Body of pancreas (tissue), 4 donors: ENCODE measurements at regions not wholly inside any gene's neighbourhood (a gene's known extent, or its start where the extent isn't known, plus 50 kb on each side); places are given as distances from the start of the nearest gene placed in this dataset.
"Not testable (repeated sequence)": the region's sequence is repeated elsewhere in the genome, so short reads cannot be mapped to it uniquely, and the experiment has no call there.

Experiments
- ATAC-seq: fragments of 150-250 bp; one replicate; pipeline ENCODE4 v1.9.1; 2016
- DNase-seq, 4 donors: peaks; one replicate each; pipeline ENCODE4 v3.0.0-alpha.2; 2019
- H3K27ac ChIP-seq, 4 donors: fragments of 200-600 bp; sonication (generic); 1 replicate in 3 of 4; 2 replicates in 1 of 4; pipeline versions ENCODE4 v1.5.1 to v1.6.1; 2016 to 2019; ENCODE audit warnings: mild to moderate bottlenecking in 1 of 4, mixed read lengths in 1 of 4, moderate library complexity in 1 of 4
- H3K27me3 ChIP-seq, 2 donors: fragments of 200-600 bp; sonication (generic); one replicate each; pipeline ENCODE4 v1.6.0; 2016; ENCODE audit warnings: mild to moderate bottlenecking in 1 of 2
- H3K36me3 ChIP-seq, 2 donors: fragments of 200-600 bp; sonication (generic); replicated peaks in 1 of 2; 2 replicates each; pipeline ENCODE4 v1.5.1; 2016; ENCODE audit warnings: low read depth in 2 of 2; ENCODE audit not compliant: insufficient read depth in 1 of 2
- H3K4me1 ChIP-seq: fragments of 200-600 bp; sonication (generic); one replicate; pipeline ENCODE4 v1.6.0; 2016
- H3K4me3 ChIP-seq, 2 donors: fragments of 200-600 bp; sonication (generic); 1 replicate in 1 of 2; 2 replicates in 1 of 2; pipeline ENCODE4 v1.5.1; 2016 to 2019
- H3K9me3 ChIP-seq, 3 donors: fragments of 200-600 bp; sonication (generic); 1 replicate in 2 of 3; 2 replicates in 1 of 3; pipeline ENCODE4 v1.5.1; 2016
- POLR2A ChIP-seq, 3 donors: fragments of 450-650 bp; IDR thresholded peaks; one replicate each; pipeline ENCODE4 v1.6.1; 2016; ENCODE audit warnings: antibody characterized with exemption in 3 of 3, mild to moderate bottlenecking in 2 of 3
- WGBS, 2 donors: methylation state at CpG; one replicate each; pipeline ENCODE4 v1.1.5; 2017; 5-methylcytosine and 5-hydroxymethylcytosine counted together
- intact Hi-C: fragments of 100-400 bp; cut with DNase I; formaldehyde crosslinking; loops from one replicate; pipeline ENCODE4 v1.15.1; 2023
- TF ChIP-seq, protein P1 (sequence below), 7 experiments: fragments of 450-650 bp in 4 of 7; fragments of 200-600 bp in 3 of 7; sonication (generic) in 3 of 7; IDR thresholded peaks; one replicate each; pipeline ENCODE4 v1.5.1; 2016 to 2019; ENCODE audit warnings: antibody characterized with exemption in 7 of 7

DNA sequence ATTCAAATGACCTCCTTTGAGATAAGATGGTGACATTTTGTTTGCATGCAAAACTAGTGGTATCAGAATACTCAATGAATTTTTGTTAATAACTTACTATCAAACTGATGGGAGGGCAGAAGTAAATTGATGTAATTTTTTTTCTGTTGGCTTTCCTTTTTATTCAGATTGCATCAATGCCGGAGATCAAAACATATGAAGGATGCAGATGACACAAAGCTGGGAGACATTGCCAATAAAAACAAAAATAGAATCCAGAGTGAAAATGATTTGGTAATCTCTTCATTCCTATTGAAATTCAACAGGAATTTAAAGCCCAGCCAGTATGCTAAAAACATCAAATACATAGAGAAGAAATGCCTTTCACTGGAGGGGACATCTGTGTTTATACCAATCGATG lies 1655.3 kb upstream of the C9orf72 start:
- no peak for ATAC-seq
- no peak overlapping the region for H3K27ac ChIP-seq
- H3K9me3 ChIP-seq = no peaks in the 10 kb centered on the region
- intact Hi-C loops = no loop called here
- no peaks in the 10 kb centered on the region for H3K27me3 ChIP-seq
- DNase-seq = no peak
- WGBS, 2 donors = 75 to 81% methylated on average over 2 of the region's 2 CpGs
- TF ChIP-seq, protein P1, sequence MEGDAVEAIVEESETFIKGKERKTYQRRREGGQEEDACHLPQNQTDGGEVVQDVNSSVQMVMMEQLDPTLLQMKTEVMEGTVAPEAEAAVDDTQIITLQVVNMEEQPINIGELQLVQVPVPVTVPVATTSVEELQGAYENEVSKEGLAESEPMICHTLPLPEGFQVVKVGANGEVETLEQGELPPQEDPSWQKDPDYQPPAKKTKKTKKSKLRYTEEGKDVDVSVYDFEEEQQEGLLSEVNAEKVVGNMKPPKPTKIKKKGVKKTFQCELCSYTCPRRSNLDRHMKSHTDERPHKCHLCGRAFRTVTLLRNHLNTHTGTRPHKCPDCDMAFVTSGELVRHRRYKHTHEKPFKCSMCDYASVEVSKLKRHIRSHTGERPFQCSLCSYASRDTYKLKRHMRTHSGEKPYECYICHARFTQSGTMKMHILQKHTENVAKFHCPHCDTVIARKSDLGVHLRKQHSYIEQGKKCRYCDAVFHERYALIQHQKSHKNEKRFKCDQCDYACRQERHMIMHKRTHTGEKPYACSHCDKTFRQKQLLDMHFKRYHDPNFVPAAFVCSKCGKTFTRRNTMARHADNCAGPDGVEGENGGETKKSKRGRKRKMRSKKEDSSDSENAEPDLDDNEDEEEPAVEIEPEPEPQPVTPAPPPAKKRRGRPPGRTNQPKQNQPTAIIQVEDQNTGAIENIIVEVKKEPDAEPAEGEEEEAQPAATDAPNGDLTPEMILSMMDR (IDR thresholded peaks at IDR 0.05) = no peak
- no peak for TF ChIP-seq POLR2A (IDR thresholded peaks at IDR 0.05)
- H3K4me1 ChIP-seq = no peaks in the 10 kb centered on the region
- no peaks in the 10 kb centered on the region for H3K36me3 ChIP-seq
- no peak overlapping the region for H3K4me3 ChIP-seq

DNA sequence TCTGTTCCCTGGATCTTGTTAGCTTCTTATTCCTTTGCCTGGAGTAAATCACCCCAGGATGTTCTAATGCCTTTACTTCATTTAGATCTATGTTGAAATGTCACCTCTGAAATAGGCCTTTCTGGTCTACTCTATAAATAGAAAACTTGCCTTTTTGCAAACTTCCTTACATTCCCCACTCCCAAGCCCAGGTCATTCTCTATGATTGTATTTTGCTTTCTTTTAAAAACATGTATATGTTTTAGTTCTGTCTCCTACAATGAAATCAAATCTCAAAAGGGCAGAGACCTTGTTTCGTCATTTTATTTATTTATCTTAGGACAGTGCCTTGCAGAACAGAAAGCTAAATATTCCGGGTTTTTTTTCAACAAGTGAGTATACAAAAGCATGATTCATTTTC lies 1657.7 kb upstream of the C9orf72 start:
- DNase-seq (no peak), ATAC-seq (no peak)
- intact Hi-C loops = no loop called here
- WGBS, 2 donors = 56% methylated on average over 2 of the region's 2 CpGs
- no peak overlapping the region for H3K27ac ChIP-seq
- H3K27me3 ChIP-seq = no peaks in the 10 kb centered on the region
- no peaks in the 10 kb centered on the region for H3K9me3 ChIP-seq
- no peak overlapping the region for H3K4me3 ChIP-seq
- no peaks in the 10 kb centered on the region for H3K4me1 ChIP-seq
- no peaks in the 10 kb centered on the region for H3K36me3 ChIP-seq
- TF ChIP-seq POLR2A (IDR thresholded peaks at IDR 0.05) = no peak
- TF ChIP-seq, protein P1 (IDR thresholded peaks at IDR 0.05) = no peak

GRCh38 chr9:29233193-29233592 lies 1659.9 kb upstream of the C9orf72 start:
- Histone ChIP-seq H3K27ac (no peak overlapping the region), H3K9me3 (no peaks in the 10 kb centered on the region), H3K4me1 (no peaks in the 10 kb centered on the region), H3K4me3 (no peak overlapping the region), H3K27me3 (no peaks in the 10 kb centered on the region), H3K36me3 (no peaks in the 10 kb centered on the region)
- TF ChIP-seq, protein P1 (IDR thresholded peaks at IDR 0.05) = no peak
- no peak for TF ChIP-seq POLR2A (IDR thresholded peaks at IDR 0.05)
- DNase-seq = no peak
- no peak for ATAC-seq
- 64 to 69% methylated on average over 2 of the region's 2 CpGs for WGBS, 2 donors
- intact Hi-C loops = no loop called here

DNA sequence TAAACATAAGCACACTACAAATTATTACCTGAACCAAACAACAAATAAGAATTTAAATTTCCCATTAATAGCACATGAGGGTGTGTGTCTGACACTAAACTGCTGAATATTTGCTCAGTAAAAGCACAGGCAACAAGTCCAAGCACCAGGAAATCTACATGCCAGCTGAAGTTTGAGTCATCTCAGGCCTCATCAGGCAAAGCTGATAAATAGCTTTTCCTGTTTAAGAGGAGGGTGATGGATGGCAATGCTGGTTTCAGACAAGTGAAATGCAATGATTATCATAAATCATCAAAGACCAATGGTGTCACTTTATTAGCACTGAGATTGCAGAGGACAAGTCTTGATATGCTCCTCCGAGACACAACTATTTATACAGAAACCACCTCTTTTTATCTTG lies 1668.0 kb upstream of the C9orf72 start:
- H3K4me3 ChIP-seq = no peak overlapping the region
- no peaks in the 10 kb centered on the region for H3K9me3 ChIP-seq
- no peaks in the 10 kb centered on the region for H3K27me3 ChIP-seq
- H3K4me1 ChIP-seq = no peaks in the 10 kb centered on the region
- no peaks in the 10 kb centered on the region for H3K36me3 ChIP-seq
- intact Hi-C loops = no loop called here
- TF ChIP-seq, protein P1 (IDR thresholded peaks at IDR 0.05) = no peak
- no peak for TF ChIP-seq POLR2A (IDR thresholded peaks at IDR 0.05)
- 77 to 82% methylated on average over 1 of the region's 1 CpG for WGBS, 2 donors
- no peak for ATAC-seq
- no peak overlapping the region for H3K27ac ChIP-seq
- DNase-seq = no peak

- no peak for TF ChIP-seq POLR2A (IDR thresholded peaks at IDR 0.05)
- TF ChIP-seq, protein P1 (IDR thresholded peaks at IDR 0.05) = no peak
- Histone ChIP-seq H3K4me1 (no peaks in the 10 kb centered on the region), H3K27ac (no peak overlapping the region), H3K9me3 (no peaks in the 10 kb centered on the region), H3K4me3 (no peak overlapping the region), H3K36me3 (no peaks in the 10 kb centered on the region), H3K27me3 (no peaks in the 10 kb centered on the region)
- ATAC-seq (no peak), DNase-seq (no peak)
- 63 to 76% methylated on average over 4 of the region's 4 CpGs for WGBS, 2 donors
- intact Hi-C loops = no loop called here
Measured at GRCh38 chr9:29245351-29245750, 1672.1 kb upstream of the C9orf72 start.

DNA sequence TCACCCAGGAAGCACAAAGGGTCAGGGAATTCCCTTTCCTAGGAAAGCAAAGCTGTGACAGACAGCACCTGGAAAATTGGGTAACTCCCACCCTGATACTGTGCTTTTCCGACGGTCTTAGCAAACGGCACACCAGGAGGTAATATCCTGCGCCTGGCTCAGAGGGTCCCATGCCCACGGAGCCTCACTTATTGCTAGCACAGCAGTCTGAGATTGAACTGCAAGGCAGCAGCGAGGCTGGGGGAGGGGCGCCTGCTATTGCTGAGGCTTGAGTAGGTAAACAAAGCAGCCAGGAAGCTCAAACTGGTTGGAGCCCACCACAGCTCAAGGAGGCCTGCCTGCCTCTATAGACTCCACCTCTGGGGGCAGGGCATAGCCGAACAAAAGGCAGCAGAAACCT lies 1697.1 kb upstream of the C9orf72 start:
- H3K36me3 ChIP-seq = not testable (repeated sequence)

More for the DNA sequence above, 1697.1 kb upstream of the C9orf72 start:
- H3K27me3 ChIP-seq, DNase-seq, H3K9me3 ChIP-seq, intact Hi-C loops, H3K27ac ChIP-seq, H3K4me1 ChIP-seq, H3K4me3 ChIP-seq, ATAC-seq: not testable (repeated sequence)
- 67 to 75% methylated on average over 6 to 8 of the region's 8 CpGs for WGBS, 2 donors
